WERI-Rb-1 (cell line): ENCODE measurements at regions not wholly inside any gene's neighbourhood (a gene's known extent, or its start where the extent isn't known, plus 50 kb on each side); places are given as distances from the start of the nearest gene placed in this dataset.
A peak's percentile ranks its signal among the peaks of the same experiment; 100 is the strongest.

Experiments used
- DNase-seq: peaks from one replicate; pipeline ENCODE4 v3.0.0-alpha.2; 2020
- H3K27ac ChIP-seq: fragments of 250-450 bp; sonication (Bioruptor Pico); 2 replicates; pipeline ENCODE4 v1.5.1; 2020; ENCODE audit warnings: mild to moderate bottlenecking, moderate library complexity
- H3K27me3 ChIP-seq: fragments of 250-450 bp; sonication (Bioruptor Pico); 2 replicates; pipeline ENCODE4 v1.5.1; 2021; ENCODE audit warnings: mild to moderate bottlenecking, low read depth, moderate library complexity; ENCODE audit not compliant: insufficient read depth, severe bottlenecking
- H3K36me3 ChIP-seq: fragments of 250-450 bp; sonication (Bioruptor Pico); 2 replicates; pipeline ENCODE4 v1.5.1; 2020; ENCODE audit warnings: mild to moderate bottlenecking, moderate library complexity
- H3K4me3 ChIP-seq: 2 replicates; pipeline ENCODE4 v1.5.1; 2011; ENCODE audit warnings: low read depth, mild to moderate bottlenecking, control low read depth, low read length
- H3K9me3 ChIP-seq: fragments of 250-450 bp; sonication (Bioruptor Pico); 2 replicates; pipeline ENCODE4 v1.5.1; 2021; ENCODE audit warnings: mild to moderate bottlenecking, moderate library complexity; ENCODE audit not compliant: severe bottlenecking
- TF ChIP-seq, protein P1 (sequence below): IDR thresholded peaks from 2 replicates; pipeline ENCODE4 v1.5.1; 2011; ENCODE audit warnings: low read depth, mild to moderate bottlenecking, control low read depth, inconsistent platforms, low read length

DNA sequence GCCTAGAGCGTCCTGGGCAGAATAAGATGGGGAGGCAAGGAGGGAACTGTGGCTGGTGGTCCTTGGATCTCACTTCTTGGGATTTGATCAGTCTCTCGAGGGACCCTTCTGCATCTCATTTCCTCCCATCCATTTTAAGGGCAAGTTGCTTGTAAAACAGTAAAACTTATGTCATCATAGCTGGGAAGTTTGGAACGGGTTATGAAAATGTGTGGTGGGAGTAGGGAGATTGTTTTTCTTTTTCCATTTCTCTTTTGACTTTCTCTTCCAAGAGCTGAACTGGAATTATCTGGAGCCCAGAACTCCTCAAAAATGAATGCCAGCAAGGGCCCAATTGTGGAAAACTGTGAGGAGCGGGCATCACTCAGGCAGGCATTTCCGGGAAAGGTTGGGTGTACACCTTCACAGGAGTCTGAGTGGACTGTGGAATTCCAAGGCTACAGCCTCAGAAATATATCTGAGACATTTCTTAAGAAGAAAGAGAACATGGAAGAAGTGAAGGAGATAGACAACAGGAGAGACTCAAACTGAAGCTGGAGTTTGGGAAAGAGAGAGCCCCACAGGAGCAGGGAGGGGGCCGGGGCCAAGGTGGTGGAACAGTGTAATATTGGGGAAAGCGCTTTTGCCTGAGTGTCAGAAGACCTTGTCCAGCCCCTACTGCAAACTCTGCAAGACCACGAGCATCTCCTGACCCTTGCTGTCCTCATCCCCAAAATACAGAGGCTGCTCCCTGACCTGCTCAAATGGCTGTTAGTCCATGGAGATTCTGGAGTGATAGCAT lies 185.1 kb downstream of the FOXD2 start:
- no peak for DNase-seq
- Histone ChIP-seq H3K27ac (no peak overlapping the region), H3K27me3 (no peaks in the 10 kb centered on the region), H3K36me3 (no peaks in the 10 kb centered on the region), H3K9me3 (no peaks in the 10 kb centered on the region), H3K4me3 (no peak overlapping the region)
- TF ChIP-seq, protein P1, sequence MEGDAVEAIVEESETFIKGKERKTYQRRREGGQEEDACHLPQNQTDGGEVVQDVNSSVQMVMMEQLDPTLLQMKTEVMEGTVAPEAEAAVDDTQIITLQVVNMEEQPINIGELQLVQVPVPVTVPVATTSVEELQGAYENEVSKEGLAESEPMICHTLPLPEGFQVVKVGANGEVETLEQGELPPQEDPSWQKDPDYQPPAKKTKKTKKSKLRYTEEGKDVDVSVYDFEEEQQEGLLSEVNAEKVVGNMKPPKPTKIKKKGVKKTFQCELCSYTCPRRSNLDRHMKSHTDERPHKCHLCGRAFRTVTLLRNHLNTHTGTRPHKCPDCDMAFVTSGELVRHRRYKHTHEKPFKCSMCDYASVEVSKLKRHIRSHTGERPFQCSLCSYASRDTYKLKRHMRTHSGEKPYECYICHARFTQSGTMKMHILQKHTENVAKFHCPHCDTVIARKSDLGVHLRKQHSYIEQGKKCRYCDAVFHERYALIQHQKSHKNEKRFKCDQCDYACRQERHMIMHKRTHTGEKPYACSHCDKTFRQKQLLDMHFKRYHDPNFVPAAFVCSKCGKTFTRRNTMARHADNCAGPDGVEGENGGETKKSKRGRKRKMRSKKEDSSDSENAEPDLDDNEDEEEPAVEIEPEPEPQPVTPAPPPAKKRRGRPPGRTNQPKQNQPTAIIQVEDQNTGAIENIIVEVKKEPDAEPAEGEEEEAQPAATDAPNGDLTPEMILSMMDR: no peak

DNA sequence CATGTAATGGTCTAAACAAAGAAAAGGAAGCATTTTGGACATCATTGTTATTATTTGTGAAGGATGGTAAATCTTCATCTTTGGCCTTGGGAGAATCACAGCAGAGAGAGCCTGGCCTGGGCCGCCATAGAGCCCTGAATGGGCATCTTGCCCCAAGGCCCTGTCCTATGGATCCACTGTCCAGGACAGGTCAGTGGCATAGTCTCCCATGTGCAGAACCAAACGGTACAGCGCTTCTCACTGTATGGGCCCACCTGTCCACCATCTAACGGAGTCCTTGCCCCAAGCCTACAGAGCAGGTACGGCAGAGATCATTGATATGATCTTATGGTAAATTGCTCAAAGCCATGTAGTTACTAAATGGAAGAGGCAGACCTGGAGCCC lies 185.7 kb downstream of the FOXD2 start:
- H3K27me3 ChIP-seq: no peaks in the 10 kb centered on the region
- H3K4me3 ChIP-seq: no peak overlapping the region
- H3K9me3 ChIP-seq: no peaks in the 10 kb centered on the region
- TF ChIP-seq, protein P1: no peak
- H3K36me3 ChIP-seq: no peaks in the 10 kb centered on the region
- DNase-seq: no peak
- no peak overlapping the region for H3K27ac ChIP-seq

DNA sequence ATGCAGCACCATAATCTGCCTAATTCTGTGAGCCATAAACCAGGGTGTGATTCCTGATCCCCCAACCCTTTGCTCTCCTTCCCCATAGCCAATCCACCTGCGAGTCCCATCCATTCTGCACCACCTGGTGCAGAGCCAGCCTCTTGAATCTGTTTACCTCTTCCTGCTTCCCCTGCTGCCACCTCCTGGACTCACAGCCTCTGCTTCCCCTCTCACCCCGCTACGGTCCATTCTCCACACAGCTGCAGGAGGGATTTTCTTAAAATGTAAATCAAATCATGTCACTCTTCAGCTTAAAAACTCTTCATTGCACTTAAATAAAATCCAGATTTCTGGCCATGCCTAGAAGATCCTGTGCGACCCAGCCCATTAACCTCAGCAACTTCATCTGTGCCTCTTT lies 186.7 kb downstream of the FOXD2 start:
- H3K27me3 ChIP-seq: no peaks in the 10 kb centered on the region
- DNase-seq: peak; percentile 64
- H3K27ac ChIP-seq: no peak overlapping the region
- TF ChIP-seq, protein P1: peak; percentile 72
- no peaks in the 10 kb centered on the region for H3K36me3 ChIP-seq
- no peak overlapping the region for H3K4me3 ChIP-seq
- no peaks in the 10 kb centered on the region for H3K9me3 ChIP-seq

DNA sequence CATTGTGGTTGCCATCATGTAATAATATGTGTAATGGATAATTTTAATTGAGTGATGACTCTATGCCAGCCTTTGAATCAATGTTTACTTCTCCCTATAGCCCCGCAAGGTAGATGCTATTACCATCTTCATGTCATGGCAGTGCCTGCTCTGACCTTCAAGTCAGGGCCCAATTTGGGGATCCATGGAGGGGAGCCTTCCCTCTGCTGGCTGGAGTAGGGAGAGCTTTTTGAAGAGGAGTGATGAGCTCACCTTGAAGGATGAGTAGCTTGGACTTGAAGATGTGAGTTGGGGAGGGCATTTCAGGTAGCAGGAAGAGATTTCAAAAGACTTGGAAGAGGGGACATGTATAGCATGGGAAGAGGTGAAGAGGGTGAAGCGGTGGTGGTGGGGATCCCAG lies 189.2 kb downstream of the FOXD2 start:
- TF ChIP-seq, protein P1: no peak
- no peak for DNase-seq
- Histone ChIP-seq H3K27me3 (no peaks in the 10 kb centered on the region), H3K27ac (no peak overlapping the region), H3K36me3 (no peaks in the 10 kb centered on the region), H3K9me3 (no peaks in the 10 kb centered on the region), H3K4me3 (no peak overlapping the region)

DNA sequence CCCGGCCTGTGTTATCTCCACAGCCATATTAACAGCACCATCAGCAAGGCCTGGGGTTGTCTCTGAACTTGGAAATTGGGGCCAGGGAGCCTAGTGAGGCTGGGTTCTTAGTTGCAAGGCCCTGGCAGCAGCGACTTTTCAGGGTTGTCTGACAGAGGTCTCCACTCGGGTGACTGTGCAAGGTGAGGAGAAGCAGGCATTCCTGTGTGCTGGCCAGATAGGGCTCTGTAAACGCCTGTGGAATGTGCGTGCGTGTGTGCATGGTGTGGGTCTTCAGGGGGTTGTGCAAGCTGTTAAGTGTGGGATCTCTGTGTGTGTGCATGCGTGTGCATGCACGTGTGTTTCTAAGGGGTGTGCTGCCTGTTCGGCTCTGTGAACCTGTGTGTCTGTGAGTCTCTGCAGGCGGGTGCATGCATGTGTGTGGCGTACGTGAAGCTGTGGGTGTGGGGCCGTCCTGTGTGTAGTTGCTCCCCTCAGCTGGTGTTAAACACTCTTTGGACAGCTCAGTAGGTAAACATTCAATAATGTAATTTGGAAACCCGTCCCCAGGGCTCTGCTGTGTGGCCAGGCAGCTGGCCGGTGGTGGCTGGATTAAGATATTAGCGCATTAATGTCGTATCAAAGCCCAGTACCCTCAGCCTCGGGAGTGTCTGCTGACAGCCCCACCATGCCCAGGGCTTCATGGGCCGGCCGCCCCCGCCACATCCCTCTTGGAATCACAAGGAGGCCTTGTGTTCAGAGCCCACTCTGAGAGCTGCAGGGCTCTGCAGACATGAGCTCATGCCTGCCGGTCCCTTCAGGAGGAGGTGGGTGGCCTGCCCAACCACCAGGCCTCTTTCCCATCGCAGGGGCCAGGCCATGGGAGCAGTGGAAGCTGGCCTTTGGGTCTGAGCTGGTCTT lies 189.9 kb downstream of the FOXD2 start:
- no peak overlapping the region; the same call in 1 of the 2 replicates for H3K27ac ChIP-seq
- H3K36me3 ChIP-seq: no peaks in the 10 kb centered on the region
- no peak overlapping the region for H3K4me3 ChIP-seq
- DNase-seq: peak; percentile 52
- TF ChIP-seq, protein P1: no peak
- H3K9me3 ChIP-seq: no peaks in the 10 kb centered on the region
- no peaks in the 10 kb centered on the region for H3K27me3 ChIP-seq
